ENCODE measurements at regions not wholly inside any gene's neighbourhood (a gene's known extent, or its start where the extent isn't known, plus 50 kb on each side); places are given as distances from the start of the nearest gene placed in this dataset.
A peak's percentile ranks its signal among the peaks of the same experiment; 100 is the strongest.

- Histone ChIP-seq H3K4me3 (no peak overlapping the region), H3K4me1 (no peaks in the 10 kb centered on the region), H3K27ac (no peak overlapping the region), H3K27me3 (no peaks in the 10 kb centered on the region), H3K36me3 (no peaks in the 10 kb centered on the region), H3K9me3 (no peaks in the 10 kb centered on the region)
- intact Hi-C loops (cut with DNase I): no loop called here
- TF ChIP-seq CTCF (IDR thresholded peaks at IDR 0.05): no peak
- DNase-seq (no peak), ATAC-seq (no peak)
Observed at GRCh38 chr10:45564303-45564959, 108.1 kb downstream of the ZFAND4 start.

GRCh38 chr10:45561952-45562351 is 110.6 kb downstream of the ZFAND4 start:
- Histone ChIP-seq H3K27me3 (no peaks in the 10 kb centered on the region), H3K9me3 (no peaks in the 10 kb centered on the region), H3K4me3 (no peak overlapping the region), H3K36me3 (no peaks in the 10 kb centered on the region), H3K27ac (no peak overlapping the region), H3K4me1 (peaks cover 0 to 12% of the 10 kb centered on the region in 2 donors)
- no peak for ATAC-seq
- TF ChIP-seq CTCF (IDR thresholded peaks at IDR 0.05): no peak
- DNase-seq: no peak
- intact Hi-C loops (cut with DNase I): no loop called here

- Histone ChIP-seq H3K36me3 (no peaks in the 10 kb centered on the region), H3K9me3 (no peaks in the 10 kb centered on the region), H3K4me3 (no peak overlapping the region), H3K27me3 (no peaks in the 10 kb centered on the region), H3K4me1 (peaks cover 0 to 16% of the 10 kb centered on the region in 2 donors), H3K27ac (no peak overlapping the region)
- TF ChIP-seq CTCF (IDR thresholded peaks at IDR 0.05): no peak
- DNase-seq: no peak
- no peak for ATAC-seq
- intact Hi-C loops (cut with DNase I): no loop called here
Observed at GRCh38 chr10:45560262-45560661, 112.3 kb downstream of the ZFAND4 start.

- ATAC-seq: no peak
- no peak overlapping the region for H3K4me3 ChIP-seq
- peaks cover 0 to 16% of the 10 kb centered on the region in 2 donors for H3K4me1 ChIP-seq
- no peaks in the 10 kb centered on the region for H3K36me3 ChIP-seq
- H3K27ac ChIP-seq: no peak overlapping the region
- no peak for TF ChIP-seq CTCF (IDR thresholded peaks at IDR 0.05)
- intact Hi-C loops (cut with DNase I): no loop called here
- no peak for DNase-seq
- no peaks in the 10 kb centered on the region for H3K27me3 ChIP-seq
- H3K9me3 ChIP-seq: no peaks in the 10 kb centered on the region
Observed at GRCh38 chr10:45558425-45558824, 114.1 kb downstream of the ZFAND4 start.

GRCh38 chr10:45557275-45557905 is 115.2 kb downstream of the ZFAND4 start:
- Histone ChIP-seq H3K4me1 (peaks cover 0 to 16% of the 10 kb centered on the region in 2 donors), H3K27me3 (no peaks in the 10 kb centered on the region), H3K4me3 (no peak overlapping the region), H3K9me3 (no peaks in the 10 kb centered on the region), H3K27ac (peak overlapping the region in 1 of 2 donors; percentile 21), H3K36me3 (no peaks in the 10 kb centered on the region)
- DNase-seq: no peak
- intact Hi-C loops (cut with DNase I): no loop called here
- peak; percentile 62 for ATAC-seq
- TF ChIP-seq CTCF (IDR thresholded peaks at IDR 0.05): no peak

All from left lung (tissue), 4 donors.